NCI-H128 (cell line): ENCODE measurements at regions not wholly inside any gene's neighbourhood (a gene's known extent, or its start where the extent isn't known, plus 50 kb on each side); places are given as distances from the start of the nearest gene placed in this dataset.
"Not testable (repeated sequence)": the region's sequence is repeated elsewhere in the genome, so short reads cannot be mapped to it uniquely, and the experiment has no call there.

Source experiments
- DNase-seq: peaks from one replicate; lab custom pipeline; 2025; ENCODE audit not compliant: unreplicated experiment; lab: John Stamatoyannopoulos, UW

DNA sequence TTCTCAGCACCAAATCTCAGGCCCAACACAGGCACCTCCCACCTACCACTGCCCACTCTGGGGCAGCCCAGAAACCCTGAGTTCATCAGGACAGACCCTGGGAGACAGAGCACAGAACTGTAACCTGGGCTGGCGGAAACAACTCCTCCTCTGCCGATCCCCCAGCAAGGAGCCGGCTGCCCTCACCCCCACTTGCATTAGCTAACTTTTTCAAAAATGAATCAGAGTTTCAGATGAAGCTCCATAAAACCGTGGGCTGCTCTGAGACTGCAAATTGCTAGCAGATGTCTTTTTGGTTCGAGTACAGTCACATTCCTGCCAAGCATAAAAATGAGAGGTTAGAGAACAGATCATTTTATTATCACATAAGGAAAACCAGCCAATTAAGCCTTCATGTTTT lies 93.4 kb upstream of the PARD3 start:
- no peak for DNase-seq

DNA sequence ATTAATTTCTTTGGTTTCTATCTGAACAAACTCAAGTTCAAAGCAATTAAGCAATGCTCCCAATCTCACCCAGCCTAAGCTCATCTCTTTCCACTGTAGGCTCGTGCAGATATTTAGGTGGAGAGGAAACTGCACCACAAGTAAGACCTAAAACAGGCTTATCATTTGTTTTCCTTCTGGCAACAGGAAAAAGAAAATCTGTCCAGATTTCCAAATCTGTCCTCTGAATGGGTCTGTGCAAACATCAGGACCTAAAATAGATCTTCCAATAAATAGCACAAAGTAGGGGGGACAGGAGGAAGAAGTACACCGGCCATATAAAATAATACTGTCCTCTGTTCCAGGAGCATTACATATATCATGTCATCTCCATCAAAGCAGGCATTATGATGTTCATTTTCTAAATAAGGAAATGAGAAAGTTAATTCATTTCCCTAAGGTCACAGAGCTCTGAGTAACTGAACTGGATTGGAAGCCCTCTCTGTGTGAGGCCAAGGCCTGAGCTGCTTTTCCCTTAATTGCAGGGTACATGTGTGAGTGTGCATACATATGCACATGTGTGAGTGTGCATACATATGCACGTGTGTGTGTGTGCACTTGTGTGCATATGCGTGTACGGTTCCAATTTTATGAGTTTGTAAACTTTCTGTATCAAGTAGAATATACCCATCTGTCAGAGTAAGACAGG lies 92.8 kb upstream of the PARD3 start:
- no peak for DNase-seq

DNA sequence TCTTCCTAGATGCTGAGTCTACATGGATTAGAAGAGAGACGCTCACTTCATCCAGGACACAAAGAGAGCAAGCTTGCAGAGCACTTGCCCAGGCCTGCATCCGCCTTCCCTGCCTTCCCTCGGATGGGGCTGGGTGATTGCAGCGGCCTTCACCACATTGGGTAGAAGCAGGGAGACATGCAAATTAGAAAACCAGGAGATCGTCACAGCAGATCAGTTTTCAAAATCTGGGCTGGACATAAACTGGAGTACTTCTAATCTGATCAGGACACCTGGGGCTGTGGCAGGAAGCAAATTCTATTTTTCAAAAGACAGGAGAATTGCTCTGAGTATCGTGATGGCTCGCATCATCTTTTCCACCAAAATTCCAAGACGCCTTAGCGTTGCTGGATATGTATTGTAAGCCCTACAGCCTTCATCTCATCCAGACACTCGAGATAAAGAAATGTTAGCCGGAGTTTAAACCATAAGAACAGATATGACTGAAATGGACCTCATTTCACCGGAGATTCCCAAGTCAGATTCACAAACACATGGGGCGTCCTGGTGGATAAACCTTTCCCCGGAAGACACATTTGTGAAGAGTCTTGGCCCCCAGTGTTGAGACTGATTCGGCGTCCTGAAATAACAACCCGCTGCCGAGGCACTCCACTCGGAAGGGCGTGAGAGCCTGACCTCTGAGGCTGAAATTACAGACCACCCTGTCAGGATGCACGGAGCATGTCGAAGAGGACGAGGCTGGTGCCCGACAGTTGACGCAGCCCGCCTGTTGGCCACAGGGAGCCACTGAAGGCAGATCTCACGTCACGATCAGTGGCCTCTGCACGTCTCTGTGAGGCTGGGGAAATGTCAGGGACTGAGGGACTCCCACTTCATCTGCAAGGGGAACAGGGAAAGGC lies 91.2 kb upstream of the PARD3 start:
- DNase-seq: peak; percentile 54

DNA sequence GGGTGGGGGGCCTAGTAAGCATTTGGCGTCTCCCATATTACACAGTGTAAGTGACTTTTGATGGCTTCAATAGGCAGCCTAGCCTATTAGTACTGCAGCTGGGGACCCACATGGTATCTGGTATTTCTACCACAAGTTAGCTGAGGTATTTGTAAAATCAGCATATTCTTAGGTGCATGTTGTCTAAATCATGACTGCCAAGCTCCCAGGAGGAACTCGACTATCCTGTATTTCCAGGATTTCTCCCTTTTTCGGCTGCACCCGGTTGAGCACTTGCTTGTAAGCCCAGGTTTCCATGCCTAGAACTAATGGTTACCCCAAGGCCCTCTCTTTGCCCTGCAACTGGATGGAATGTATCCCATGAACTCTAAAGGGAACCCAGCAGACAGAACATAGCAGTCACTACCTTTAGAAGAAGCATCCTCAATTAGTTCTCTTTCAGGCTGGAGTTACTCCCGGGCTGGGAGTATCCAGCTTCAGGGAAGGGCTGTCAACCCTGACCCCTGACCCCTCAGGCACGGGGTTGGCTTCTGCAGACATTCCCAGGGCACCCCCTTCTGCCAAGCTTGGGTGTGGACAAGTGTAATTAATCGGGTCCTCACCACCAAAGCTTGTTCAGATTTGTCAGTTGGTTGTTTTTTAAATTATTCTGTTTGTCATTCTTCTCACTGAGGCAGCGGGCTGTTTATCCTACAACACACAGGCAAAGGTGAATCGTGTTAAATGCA lies 90.3 kb upstream of the PARD3 start:
- DNase-seq: no peak

- no peak for DNase-seq
Measured at GRCh38 chr10:34904191-34904590, 89.1 kb upstream of the PARD3 start.

DNA sequence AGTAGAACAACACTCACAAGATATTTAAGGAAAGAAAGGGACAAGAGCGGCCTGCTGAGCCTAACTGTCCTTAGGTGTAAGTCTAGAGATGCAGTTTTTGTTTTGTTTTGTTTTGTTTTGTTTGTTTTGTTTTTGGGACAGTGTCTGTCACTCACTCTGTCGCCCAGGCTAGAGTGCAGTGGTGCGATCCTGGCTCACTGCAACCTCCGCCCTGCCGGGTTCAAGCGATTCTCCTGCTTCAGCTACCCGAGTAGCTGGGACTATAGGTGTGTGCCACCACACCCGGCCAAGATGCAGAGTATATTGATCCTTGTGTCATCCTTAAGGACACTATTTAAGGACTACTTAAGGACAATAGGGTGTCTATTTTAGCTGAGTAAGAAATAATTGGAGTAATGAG lies 84.1 kb upstream of the PARD3 start:
- no peak for DNase-seq

- no peak for DNase-seq
Measured at GRCh38 chr10:34895977-34896376, 80.9 kb upstream of the PARD3 start.

GRCh38 chr10:34895046-34895445 lies 80.0 kb upstream of the PARD3 start:
- not testable (repeated sequence) for DNase-seq

DNA sequence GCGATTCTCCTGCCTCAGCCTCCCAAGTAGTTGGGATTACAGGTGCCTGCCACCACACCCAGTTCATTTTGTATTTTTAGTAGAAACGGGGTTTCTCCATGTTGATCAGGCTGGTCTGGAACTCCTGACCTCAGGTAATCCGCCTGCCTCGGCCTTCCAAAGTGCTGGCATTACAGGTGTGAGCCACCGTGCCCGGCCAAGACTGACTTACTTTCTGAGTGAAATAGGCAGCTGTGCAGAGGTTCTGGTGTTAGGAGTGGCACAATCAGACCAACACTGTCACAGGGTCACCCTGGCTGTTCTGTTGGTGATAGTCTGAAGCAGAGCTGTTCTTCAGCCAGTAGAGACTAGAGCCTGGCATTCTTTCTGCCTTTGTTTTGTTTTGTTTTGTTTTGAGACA lies 77.4 kb upstream of the PARD3 start:
- DNase-seq: not testable (repeated sequence)

DNA sequence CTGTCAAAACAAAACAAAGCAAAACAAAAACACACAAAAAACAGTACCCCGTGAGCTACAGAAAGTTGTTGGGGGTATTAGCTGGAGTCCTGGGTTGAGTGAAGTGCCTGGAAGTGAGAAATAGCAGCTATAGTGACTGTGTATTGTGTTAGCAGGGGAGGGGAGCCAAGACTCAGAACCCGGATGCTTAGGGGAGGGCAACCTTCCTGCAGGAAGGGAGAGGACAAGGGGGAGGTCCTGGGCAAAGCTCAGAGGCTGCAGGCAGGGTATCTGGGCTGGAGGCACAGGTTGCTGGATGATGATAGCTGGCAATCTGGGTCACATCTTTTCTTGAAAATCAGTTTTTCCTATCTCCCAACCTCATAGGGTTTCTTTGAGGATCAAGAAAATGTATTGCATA lies 75.8 kb upstream of the PARD3 start:
- DNase-seq: no peak

DNA sequence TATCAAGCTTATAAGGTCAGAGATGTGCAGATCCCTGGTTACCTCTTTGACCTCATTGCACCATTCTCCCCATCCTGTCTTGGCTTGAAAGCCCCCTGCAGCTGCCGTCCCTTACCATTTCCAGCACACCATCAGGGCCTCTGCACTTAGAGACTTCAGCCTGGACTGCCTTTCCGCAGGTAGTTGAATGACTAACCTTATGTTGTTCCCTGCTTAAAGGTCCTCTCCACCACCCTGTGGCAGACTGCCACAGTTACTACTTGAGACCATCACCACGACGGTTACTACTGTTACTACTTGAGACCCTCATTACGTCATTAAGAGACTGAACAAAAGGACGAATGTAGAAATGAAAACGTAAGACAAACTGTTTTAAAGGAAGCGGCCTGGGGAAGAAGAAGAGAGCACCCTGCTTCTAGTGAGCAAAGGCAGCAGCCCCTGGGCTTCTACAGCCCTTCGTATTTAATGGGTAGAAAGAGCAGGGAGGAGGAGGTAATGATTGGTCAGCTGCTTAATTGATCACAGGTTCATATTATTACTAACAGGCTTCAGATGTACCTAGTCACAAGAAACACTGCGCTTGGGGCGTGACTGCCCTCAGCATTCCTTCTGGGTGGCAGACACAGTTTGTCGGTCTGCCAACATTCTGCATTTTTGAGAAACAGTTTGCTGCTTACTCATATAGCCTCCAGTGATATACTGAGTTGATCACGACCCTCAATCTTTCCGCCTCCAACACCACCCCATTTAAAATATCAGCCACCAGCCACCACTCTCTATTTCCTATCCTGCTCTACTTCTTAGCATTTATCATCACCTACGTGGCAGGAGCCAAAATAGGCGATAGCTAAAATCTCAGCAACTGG lies 74.1 kb upstream of the PARD3 start:
- no peak for DNase-seq

- DNase-seq: no peak
Measured at GRCh38 chr10:34886906-34887642, 72.0 kb upstream of the PARD3 start.

GRCh38 chr10:34885898-34886297 lies 70.8 kb upstream of the PARD3 start:
- no peak for DNase-seq

DNA sequence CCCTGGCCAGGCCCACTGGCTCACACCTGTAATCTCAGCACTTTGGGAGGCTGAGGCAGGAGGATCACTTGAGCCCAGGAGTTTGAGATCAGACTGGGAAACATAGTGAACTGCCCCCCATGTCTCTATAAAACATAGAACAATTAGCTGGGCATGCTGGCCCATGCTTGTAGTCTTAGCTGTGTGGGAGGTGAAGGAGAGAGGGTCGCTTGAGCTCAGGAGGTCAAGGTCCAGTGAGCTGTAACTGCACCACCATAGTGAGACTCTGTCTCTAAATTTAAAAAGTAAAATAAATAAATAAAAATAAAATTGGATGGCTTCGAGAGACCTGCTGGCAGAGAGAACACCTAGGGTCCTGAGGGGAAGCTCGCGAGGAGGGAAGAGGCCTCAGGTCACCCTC lies 69.9 kb upstream of the PARD3 start:
- no peak for DNase-seq

DNA sequence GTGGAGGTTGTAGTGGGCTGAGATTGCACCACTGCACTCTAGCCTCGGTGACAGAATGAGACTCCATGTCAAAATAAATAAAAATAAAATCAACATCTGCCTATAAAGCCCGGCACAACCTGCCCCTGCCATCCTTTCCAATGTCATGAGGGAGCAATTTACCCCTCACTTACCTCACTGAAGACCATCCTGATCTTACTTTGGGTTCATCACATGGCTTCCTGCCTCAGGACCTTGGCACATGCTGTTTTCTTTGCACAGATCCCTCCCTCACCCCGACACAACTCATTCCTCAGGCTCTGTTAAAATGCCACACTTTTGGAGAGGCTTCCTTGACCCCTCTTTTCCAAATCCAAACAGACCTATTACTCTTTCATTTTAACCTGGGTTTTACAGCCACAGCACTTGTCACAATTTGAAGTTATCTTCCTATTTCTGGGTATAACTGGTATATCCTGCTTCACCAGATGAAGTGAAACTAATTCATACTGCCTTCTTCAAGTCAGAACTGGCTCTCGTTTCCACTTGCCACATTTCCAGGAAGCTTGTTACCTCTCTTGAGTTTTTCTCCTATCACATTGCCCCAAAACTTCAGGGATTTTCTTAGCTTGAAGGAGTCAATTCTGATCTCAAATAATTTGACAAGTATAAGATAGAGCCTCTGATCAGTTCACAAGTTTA lies 69.3 kb upstream of the PARD3 start:
- DNase-seq: no peak

DNA sequence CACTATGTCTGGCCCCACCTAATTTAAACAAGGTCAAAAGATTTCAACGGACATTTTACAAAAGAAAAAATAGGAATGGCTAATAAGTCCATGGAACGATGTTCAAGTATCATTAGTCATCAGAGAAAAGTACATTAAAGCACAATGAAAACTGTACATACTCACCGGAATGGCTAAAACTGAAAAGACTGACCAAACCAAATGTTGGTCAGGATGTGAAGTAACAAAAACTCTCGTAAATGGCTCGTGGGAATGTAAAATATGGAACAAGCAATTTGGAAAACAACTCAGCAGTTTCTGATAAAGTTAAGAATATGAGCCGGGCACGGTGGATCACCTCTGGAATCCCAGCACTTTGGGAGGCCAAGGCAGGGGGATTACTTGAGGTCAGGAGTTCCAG lies 65.7 kb upstream of the PARD3 start:
- no peak for DNase-seq

DNA sequence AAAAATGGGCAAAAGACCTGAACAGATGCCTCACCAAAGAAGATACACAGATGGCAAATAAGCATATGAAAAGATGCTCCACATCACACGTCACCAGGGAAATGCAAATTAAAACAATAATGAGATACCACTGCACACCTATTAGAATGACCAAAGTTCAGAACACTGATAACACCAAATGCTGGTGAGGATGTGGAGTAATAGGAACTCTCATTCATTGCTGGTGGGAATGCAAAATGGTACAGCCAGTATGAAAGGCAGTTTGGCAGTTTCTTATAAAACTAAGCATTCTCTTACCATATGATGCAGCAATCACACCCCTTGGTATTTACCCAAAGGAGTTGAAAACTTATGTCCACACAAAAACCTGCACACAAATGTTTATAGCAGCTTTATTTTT lies 63.6 kb upstream of the PARD3 start:
- DNase-seq: not testable (repeated sequence)

DNA sequence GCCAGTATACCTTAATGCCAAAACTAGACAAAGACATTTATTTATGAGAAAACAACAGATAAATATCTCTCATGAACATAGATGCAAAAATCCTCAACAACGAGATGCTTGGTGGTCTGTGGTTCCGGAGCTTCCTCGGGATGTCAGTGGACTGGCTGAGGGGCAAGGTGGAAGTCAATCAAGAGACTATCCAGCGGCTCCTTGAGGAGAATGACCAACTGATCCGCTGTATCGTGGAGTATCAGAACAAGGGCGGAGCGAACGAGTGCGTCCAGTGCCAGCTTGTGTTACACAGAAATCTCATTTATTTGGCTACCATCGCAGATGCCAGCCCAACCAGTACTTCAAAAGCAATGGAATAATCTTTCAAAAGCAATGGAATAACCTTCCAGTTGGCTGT lies 60.0 kb upstream of the PARD3 start:
- DNase-seq: no peak

DNA sequence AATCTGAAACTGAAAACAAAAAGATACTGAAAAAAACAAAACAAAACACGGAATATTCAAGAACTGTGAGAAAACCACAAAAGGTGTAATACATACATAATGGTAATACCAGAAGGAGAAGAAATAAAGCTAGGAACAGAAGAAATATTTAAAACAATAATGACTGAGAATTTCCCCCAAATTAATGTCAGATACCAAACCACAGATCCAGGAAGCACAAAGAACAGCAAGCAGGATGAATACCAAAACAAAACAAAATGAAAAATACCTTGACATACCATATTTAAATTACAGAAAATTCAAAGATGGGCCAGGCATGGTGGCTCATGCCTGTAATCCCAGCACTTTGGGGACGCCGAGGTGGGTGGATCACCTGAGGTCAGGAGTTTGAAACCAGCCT lies 57.7 kb upstream of the PARD3 start:
- DNase-seq: no peak
